NB4 (cell line): ENCODE measurements at regions not wholly inside any gene's neighbourhood (a gene's known extent, or its start where the extent isn't known, plus 50 kb on each side); places are given as distances from the start of the nearest gene placed in this dataset.

Experiments used
- MAX ChIP-seq: IDR thresholded peaks from 2 replicates; pipeline ENCODE4 v1.6.1; 2011; ENCODE audit warnings: low read depth, low read length
- MYC ChIP-seq: IDR thresholded peaks from 2 replicates; pipeline ENCODE4 v1.6.1; 2011; ENCODE audit warnings: low read depth, low read length
- POLR2A ChIP-seq: IDR thresholded peaks from 2 replicates; pipeline ENCODE4 v1.6.1; 2011; ENCODE audit warnings: mild to moderate bottlenecking; ENCODE audit not compliant: insufficient read length; ENCODE audit errors: extremely low read depth
- TF ChIP-seq, protein P1 (sequence below): IDR thresholded peaks from one replicate; pipeline ENCODE4 v1.5.1; 2012; ENCODE audit warnings: low read depth, low read length

DNA sequence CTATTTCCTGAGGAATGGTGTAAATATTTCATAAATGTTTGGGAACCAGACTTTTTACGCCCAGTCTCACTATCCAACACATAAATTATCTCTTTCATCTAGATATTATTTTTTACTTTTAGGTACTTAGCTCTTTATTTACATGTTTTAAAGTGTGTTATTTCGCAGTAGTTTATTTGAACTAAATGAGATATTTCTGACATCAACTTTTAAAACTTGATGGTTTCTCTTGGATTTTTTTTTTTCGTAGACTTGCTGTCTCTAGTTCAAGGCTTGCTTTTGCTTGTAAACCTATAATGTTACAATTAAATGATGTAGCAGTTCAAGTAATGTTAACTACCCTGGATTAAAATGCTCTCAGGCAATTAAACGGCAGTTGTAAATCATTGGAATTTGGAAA is 241.7 kb upstream of the PDE3A start:
- TF ChIP-seq, protein P1, sequence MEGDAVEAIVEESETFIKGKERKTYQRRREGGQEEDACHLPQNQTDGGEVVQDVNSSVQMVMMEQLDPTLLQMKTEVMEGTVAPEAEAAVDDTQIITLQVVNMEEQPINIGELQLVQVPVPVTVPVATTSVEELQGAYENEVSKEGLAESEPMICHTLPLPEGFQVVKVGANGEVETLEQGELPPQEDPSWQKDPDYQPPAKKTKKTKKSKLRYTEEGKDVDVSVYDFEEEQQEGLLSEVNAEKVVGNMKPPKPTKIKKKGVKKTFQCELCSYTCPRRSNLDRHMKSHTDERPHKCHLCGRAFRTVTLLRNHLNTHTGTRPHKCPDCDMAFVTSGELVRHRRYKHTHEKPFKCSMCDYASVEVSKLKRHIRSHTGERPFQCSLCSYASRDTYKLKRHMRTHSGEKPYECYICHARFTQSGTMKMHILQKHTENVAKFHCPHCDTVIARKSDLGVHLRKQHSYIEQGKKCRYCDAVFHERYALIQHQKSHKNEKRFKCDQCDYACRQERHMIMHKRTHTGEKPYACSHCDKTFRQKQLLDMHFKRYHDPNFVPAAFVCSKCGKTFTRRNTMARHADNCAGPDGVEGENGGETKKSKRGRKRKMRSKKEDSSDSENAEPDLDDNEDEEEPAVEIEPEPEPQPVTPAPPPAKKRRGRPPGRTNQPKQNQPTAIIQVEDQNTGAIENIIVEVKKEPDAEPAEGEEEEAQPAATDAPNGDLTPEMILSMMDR = no peak
- no peak for TF ChIP-seq MYC
- TF ChIP-seq POLR2A = no peak
- TF ChIP-seq MAX = no peak
